Activated naive CD4-positive, alpha-beta T cell treated with anti-CD3 and anti-CD28 coated beads, Interleukin-2, amount 50 U/mL, for 72 hours (primary cell): ENCODE measurements at regions not wholly inside any gene's neighbourhood (a gene's known extent, or its start where the extent isn't known, plus 50 kb on each side); places are given as distances from the start of the nearest gene placed in this dataset.
"Not testable (repeated sequence)": the region's sequence is repeated elsewhere in the genome, so short reads cannot be mapped to it uniquely, and the experiment has no call there.

Experiments used
- ATAC-seq, 2 donors: fragments of 150-1000 bp; cut with Tn5 transposase; 2 replicates each; pipeline ENCODE4 v1.10.0; 2021; ENCODE audit warnings: mild to moderate bottlenecking in 2 of 2, moderate library complexity in 2 of 2
- DNase-seq, 2 donors: peaks; one replicate each; pipeline ENCODE4 v3.0.0; 2021 to 2022; ENCODE audit warnings: low spot score in 2 of 2
- H3K27ac Mint-ChIP-seq, 2 donors: one replicate each; pipeline ENCODE4 v1.8.0; 2022; ENCODE audit warnings: mild to moderate bottlenecking in 2 of 2, mixed read lengths in 2 of 2
- H3K36me3 Mint-ChIP-seq, 2 donors: one replicate each; pipeline ENCODE4 v1.8.0; 2022; ENCODE audit warnings: mixed read lengths in 2 of 2
- H3K9me3 Mint-ChIP-seq, 2 donors: one replicate each; pipeline ENCODE4 v1.8.0; 2022; ENCODE audit warnings: mixed read lengths in 2 of 2

GRCh38 chr11:79506734-79507344 lies 66.0 kb upstream of the TENM4 start:
- no peaks in the 10 kb centered on the region for H3K36me3 Mint-ChIP-seq
- ATAC-seq (no peak), DNase-seq (no peak)
- H3K9me3 Mint-ChIP-seq, result peaks cover 5 to 7% of the 10 kb centered on the region in 2 donors
- no peak overlapping the region for H3K27ac Mint-ChIP-seq

DNA sequence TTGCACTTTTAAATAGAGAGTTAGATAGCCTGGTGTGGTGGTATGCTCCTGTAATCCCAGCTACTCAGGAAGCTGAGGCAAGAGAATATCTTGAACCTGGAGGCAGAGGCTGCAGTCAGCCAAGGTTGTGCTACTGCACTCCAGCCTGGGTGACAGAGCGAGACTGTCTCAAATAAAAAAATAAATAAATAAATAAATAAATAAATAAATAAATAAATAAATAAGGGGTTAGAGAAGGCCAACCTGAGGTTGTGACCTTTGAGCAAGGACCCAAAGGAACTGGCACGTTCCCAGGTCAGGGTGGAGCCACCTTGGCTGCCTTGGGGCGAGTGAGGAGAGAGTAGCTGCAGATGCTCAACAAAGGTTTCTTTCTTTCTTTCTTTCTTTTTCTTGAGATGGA lies 65.3 kb upstream of the TENM4 start:
- Mint-ChIP-seq H3K27ac (no peak overlapping the region), H3K36me3 (no peaks in the 10 kb centered on the region), H3K9me3 (peaks cover 5 to 7% of the 10 kb centered on the region in 2 donors)
- no peak for DNase-seq
- no peak for ATAC-seq

DNA sequence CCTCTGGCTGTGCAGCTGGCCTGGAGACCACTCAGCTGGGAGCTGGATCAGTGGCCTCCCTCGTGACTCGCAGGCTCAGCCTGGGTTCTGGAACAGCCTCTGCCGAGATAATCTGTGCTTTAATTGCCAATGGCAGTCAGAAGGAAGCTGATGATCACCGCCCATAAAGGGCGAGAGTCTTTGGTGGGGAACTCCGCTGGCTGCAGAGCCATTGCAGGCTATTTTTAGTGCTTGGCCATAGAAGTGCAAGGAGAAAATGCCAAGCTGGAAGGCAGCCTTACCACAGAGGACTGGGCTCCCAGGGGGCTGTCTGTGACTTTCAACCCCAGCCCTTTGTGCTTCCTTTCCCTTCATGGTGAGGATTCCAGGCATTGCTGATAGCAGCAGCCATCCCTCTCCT lies 62.2 kb upstream of the TENM4 start:
- ATAC-seq (no peak), DNase-seq (no peak)
- H3K27ac Mint-ChIP-seq, result no peak overlapping the region
- H3K9me3 Mint-ChIP-seq, result peaks cover 4 to 5% of the 10 kb centered on the region in 2 donors
- no peaks in the 10 kb centered on the region for H3K36me3 Mint-ChIP-seq

DNA sequence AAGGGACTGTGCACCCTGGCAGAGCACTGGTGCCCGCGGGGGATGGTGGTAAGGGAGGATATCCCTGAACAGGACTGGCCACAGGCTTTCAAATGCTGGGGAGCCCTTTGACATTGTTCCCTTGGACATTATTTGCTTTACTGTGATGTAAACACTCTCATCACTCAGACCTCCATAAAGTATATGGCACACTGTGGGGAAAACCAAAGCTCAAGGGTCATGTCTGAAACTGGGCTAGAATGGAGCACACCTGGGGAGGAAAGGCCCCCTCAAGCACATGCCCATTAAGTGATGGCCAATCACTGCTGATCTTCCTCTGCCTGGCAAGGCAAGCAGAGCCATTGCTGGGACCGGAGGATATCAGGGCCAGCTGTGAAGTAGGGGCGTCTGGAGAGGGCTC lies 60.9 kb upstream of the TENM4 start:
- peaks cover 4 to 13% of the 10 kb centered on the region in 2 donors for H3K9me3 Mint-ChIP-seq
- no peak for ATAC-seq
- no peak for DNase-seq
- no peak overlapping the region for H3K27ac Mint-ChIP-seq
- no peaks in the 10 kb centered on the region for H3K36me3 Mint-ChIP-seq

DNA sequence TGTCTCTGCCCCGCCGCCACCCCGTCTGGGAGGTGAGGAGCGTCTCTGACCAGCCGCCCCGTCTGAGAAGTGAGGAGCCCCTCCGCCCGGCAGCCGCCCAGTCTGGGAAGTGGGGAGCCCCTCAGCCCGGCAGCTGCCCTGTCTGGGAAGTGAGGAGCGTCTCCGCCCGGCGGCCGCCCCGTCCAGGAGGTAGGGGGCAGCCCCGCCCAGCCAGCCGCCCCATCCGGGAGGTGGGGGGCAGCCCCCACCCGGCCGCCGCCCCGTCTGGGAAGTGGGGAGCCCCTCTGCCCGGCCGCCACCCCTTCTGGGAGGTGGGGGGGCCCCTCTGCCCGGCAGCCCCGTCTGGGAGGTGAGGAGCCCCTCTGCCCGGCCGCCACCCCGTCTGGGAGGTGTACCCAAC lies 59.1 kb upstream of the TENM4 start:
- H3K9me3 Mint-ChIP-seq, result peaks cover 3 to 13% of the 10 kb centered on the region in 2 donors
- H3K36me3 Mint-ChIP-seq, DNase-seq, ATAC-seq, H3K27ac Mint-ChIP-seq: not testable (repeated sequence)

- Mint-ChIP-seq H3K36me3 (no peaks in the 10 kb centered on the region), H3K9me3 (peaks cover 3 to 8% of the 10 kb centered on the region in 2 donors), H3K27ac (no peak overlapping the region)
- DNase-seq, result no peak
- no peak for ATAC-seq
These were observed 57.8 kb upstream of the TENM4 start for GRCh38 chr11:79498667-79499066.

DNA sequence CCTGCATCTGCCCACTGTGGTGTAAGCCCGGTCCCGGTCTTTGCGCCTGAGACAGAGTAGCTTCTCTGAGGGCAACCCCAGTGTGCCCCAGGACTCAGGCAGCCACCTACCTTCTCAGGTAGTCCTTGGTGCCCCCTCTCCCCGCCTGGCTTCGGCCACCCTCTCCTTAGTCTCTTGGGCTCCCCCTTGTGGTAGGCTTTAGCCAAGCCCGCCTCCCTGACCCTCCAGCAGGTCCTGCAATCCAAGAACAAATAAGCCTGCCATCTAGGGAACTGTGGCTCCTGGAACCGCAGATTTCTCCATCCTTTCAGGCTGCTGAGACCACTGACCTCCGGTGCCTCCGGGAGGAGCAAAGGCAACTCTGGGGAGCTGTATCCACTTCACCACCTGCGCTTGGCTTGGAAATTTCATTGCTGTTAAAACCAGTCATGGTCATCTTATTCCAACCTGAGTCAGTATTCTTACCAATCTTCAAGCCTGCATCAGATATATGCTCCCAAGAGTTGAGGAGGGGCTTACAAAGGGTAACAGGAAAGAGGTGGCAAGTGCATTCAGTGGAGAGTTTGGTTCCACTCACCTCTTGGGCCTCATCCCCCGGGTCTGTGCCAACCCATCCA lies 52.8 kb upstream of the TENM4 start:
- H3K9me3 Mint-ChIP-seq, result peaks cover 7 to 8% of the 10 kb centered on the region in 2 donors
- no peaks in the 10 kb centered on the region for H3K36me3 Mint-ChIP-seq
- peak in 1 of 2 donors; percentile 38 for ATAC-seq
- no peak overlapping the region for H3K27ac Mint-ChIP-seq
- peak; percentile 55 to 68 for DNase-seq

GRCh38 chr11:79492008-79492407 lies 51.2 kb upstream of the TENM4 start:
- Mint-ChIP-seq H3K9me3 (peaks cover 3 to 4% of the 10 kb centered on the region in 2 donors), H3K27ac (no peak overlapping the region), H3K36me3 (no peaks in the 10 kb centered on the region)
- DNase-seq (no peak), ATAC-seq (no peak)
